Suprapubic skin (tissue), 4 donors: ENCODE measurements at regions not wholly inside any gene's neighbourhood (a gene's known extent, or its start where the extent isn't known, plus 50 kb on each side); places are given as distances from the start of the nearest gene placed in this dataset.

ENCODE experiments used
- CTCF ChIP-seq, 2 donors: fragments of 200-600 bp in 1 of 2; fragments of 450-650 bp in 1 of 2; sonication (generic) in 1 of 2; IDR thresholded peaks; one replicate each; pipeline ENCODE4 v1.5.1; 2016 to 2019; ENCODE audit warnings: antibody characterized with exemption in 2 of 2, mild to moderate bottlenecking in 1 of 2, moderate library complexity in 1 of 2
- POLR2A ChIP-seq, 2 donors: fragments of 450-650 bp; IDR thresholded peaks; one replicate each; pipeline ENCODE4 v1.6.1; 2017; ENCODE audit warnings: antibody characterized with exemption in 2 of 2, mild to moderate bottlenecking in 2 of 2, moderate library complexity in 2 of 2
- POLR2AphosphoS5 ChIP-seq, 3 donors: sonication (generic); formaldehyde crosslinking; IDR thresholded peaks; one replicate each; pipeline ENCODE4 v1.6.1; 2017; ENCODE audit warnings: antibody characterized with exemption in 3 of 3

DNA sequence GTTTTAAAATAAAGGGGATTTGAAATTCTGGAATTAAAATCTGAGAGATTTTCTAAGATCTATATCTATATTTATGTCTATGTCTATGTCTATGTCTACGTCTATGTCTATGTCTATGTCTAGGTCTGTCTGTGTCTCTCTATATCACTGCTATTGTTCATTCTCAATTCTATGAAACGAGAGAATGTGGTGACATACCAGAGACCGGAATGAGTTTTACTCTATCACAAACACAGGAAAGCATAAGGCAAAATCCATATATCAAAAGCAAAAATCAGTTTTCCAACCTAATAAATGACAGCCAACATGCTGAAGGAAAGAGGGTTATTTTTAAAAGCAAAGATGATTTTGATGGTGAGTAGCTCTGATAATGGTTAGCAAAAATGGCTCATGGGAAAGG is 173.1 kb downstream of the ETNK1 start:
- TF ChIP-seq CTCF (IDR thresholded peaks at IDR 0.05) (no peak), POLR2A (IDR thresholded peaks at IDR 0.05) (no peak), POLR2AphosphoS5 (IDR thresholded peaks at IDR 0.05) (no peak)
